ENCODE measurements at regions not wholly inside any gene's neighbourhood (a gene's known extent, or its start where the extent isn't known, plus 50 kb on each side); places are given as distances from the start of the nearest gene placed in this dataset.

DNA sequence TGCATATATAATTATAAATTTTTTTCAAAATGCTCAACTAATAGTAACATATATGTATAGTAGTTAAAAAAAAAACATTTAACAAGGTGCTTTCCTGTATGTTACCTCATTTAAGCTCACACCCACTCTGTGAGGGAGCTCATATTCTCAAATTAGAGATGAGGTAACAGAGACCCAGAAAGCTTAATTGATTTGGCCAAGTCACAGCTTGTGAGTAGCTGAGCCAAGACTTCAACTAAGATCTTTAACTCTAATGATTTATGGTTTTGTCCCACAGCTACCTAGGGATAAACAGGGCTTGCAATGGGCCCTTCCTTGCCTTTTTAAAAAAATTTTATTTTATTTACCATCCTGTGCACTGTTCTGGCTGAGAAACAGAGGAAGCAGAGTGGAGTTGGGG, 230.0 kb upstream of the GOLIM4 start:
- DNase-seq (ENCODE audit: low read depth, low spot score), result no peak

- DNase-seq (ENCODE audit: low read depth, low spot score), result no peak
These were observed 227.2 kb upstream of the GOLIM4 start for GRCh38 chr3:168322941-168323340.

- no peak for DNase-seq (ENCODE audit: low read depth, low spot score)
These were observed 218.4 kb upstream of the GOLIM4 start for GRCh38 chr3:168314166-168314565.

DNA sequence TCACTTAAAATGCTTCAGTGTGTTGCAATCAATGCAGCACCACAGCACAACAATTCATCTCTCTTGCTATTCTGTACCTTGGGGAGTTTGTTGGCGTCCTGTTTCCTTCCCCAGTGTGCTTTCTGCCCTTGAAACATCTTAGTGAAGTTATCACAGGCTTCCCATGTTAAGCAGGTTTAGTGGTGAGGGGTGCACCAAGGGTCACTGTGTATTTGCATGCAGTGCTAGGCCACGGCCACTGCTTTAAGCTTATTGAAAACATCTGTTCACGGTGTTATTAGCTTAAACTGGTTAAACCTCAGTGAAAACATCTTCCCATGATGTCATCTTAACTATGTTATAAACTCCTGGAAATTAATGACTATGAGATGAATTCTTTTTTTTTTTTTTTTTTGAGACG, 217.3 kb upstream of the GOLIM4 start:
- no peak for DNase-seq (ENCODE audit: low read depth, low spot score)

GRCh38 chr3:168307893-168308292, 212.2 kb upstream of the GOLIM4 start:
- no peak for DNase-seq (ENCODE audit: low read depth, low spot score)

GRCh38 chr3:168295027-168295426, 199.3 kb upstream of the GOLIM4 start:
- no peak for DNase-seq (ENCODE audit: low read depth, low spot score)

DNA sequence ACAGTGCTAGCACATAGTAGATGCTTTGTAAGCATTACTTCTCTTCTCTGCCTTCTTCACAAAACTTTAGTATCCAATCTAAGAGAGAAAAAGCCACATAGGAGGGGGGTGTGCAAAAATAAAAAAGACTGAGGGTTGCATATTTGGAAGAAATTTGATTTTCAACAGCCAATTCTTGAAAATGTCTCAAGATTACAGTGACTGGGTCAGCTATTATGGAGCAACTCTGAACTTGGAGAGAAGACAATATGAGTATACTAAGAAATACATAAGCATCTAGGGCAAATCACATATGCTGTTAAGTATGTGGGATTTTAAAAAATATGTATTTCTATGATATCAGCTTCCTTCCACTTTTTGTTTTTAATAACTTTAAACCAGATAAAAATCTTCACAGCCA, 196.6 kb upstream of the GOLIM4 start:
- no peak for DNase-seq (ENCODE audit: low read depth, low spot score)

- no peak for DNase-seq (ENCODE audit: low read depth, low spot score)
These were observed 193.8 kb upstream of the GOLIM4 start for GRCh38 chr3:168289471-168290008.

GRCh38 chr3:168288511-168289401, 193.0 kb upstream of the GOLIM4 start:
- DNase-seq (ENCODE audit: low read depth, low spot score), result no peak

DNA sequence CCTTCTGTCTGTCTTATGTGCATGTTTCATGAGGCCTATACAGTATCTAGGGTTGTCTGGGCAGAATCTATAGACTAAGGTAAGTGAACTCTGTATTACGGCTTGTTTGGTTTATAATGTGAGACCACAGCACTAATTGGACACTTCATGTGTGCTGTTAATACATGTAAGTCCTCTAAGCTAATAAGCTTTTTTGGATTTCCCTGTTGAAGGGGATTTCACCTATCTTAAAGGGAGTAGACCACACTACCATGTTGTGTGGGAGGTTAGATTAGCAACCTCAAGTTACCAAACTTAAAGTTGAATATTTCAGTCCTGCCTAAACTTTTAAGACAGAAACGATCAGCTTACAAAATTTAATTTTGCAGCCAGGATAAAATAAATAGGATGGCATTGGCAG, 189.8 kb upstream of the GOLIM4 start:
- DNase-seq (ENCODE audit: low read depth, low spot score), result no peak

- no peak for DNase-seq (ENCODE audit: low read depth, low spot score)
These were observed 189.0 kb upstream of the GOLIM4 start for GRCh38 chr3:168284728-168285127.

DNA sequence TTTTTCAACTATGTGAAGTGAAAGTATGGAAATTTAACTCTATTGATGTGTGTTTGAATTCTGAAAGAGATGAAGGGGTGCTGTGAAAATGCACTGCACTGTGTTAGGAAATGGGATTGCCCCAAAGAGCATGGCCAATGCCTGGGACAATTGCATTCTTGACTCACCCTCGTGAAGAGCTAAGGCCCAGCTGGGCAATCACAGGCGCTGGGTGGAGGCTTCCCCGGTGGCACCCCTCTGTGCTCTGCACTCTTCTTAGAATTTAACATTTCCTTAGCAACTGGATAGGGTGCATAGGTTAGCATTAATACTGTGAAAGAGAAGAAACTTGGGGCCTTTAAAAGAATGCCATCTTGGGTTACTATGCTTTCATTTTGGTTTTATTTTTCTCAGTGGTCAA, 179.9 kb upstream of the GOLIM4 start:
- peak; percentile 7 for DNase-seq (ENCODE audit: low read depth, low spot score)

- no peak for DNase-seq (ENCODE audit: low read depth, low spot score)
These were observed 178.2 kb upstream of the GOLIM4 start for GRCh38 chr3:168273917-168274316.

DNA sequence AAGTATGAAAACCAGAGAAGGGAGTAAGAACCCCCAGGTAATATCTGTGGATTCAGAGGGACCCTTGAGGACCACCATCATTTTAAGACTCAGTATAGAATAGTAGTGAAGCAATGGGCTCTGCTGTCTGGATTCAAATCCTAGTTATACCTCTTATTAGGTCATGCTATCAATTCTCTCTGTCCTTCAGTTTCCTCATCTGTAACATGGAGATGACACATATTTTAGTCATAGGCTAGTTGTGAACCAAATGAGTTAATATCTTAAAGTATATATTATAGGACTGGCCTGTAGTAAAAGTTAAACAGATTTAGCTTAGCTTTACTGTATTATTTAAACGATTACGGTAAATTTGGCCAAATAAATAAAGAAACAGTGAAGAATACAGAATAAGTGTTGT, 177.3 kb upstream of the GOLIM4 start:
- DNase-seq (ENCODE audit: low read depth, low spot score), result no peak

- peak; percentile 83 for DNase-seq (ENCODE audit: low read depth, low spot score)
These were observed 176.7 kb upstream of the GOLIM4 start for GRCh38 chr3:168272343-168272985.

- DNase-seq (ENCODE audit: low read depth, low spot score), result no peak
These were observed 176.2 kb upstream of the GOLIM4 start for GRCh38 chr3:168271932-168272331.

DNA sequence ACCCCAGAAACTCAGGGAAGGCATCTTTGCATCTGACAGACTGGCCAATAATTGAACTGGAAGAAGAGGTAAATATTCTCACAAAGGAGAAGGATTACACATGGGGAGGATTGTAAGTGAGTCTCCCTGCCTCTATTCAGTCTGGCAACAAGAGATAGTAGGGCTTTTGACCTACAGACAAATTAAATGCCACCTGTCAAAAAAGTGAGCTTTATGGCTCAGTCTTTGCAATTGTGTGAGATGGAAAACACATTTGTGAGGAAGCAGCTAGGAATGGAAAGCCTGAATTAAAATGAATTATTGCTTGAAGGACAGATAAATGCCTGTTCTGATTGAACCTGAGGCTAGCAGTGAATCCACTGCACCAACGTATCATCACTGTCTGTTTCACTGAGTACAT, 173.3 kb upstream of the GOLIM4 start:
- DNase-seq (ENCODE audit: low read depth, low spot score), result no peak

DNA sequence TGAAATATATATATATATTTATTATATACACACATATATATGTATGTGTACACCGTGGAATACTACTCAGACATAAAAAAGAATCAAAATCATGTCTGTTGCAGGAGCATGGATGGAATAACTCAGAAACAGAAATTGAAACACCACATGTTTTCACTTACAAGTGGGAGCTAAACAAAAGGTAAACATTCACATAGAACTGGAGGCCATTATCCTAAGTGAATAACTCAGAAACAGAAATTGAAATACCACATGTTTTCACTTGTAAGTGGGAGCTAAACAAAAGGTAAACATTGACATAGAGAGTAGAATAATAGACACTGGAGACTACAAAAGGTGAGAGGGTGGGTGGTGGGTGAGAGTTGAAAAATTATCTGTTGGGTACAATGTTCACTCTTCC, 171.5 kb upstream of the GOLIM4 start:
- no peak for DNase-seq (ENCODE audit: low read depth, low spot score)

DNA sequence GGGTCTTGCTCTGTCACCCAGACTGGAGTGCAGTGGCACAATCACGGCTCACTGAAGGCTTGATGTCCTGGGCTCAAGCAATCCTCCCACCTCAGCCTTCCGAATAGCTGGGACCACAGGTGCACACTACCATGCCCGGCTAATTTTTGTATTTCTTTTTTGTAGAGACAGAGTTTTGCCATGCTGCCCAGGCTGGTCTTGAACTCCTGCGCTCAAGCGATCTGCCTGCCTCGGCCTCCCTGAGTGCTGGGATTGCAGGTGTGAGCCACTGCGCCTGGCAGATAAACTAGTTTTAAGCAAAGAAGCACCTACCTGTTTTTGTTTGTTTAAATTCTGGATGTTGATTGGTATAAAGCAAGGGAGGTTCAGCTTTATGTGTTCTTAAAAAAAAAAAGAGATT, 170.6 kb upstream of the GOLIM4 start:
- DNase-seq (ENCODE audit: low read depth, low spot score), result no peak

DNA sequence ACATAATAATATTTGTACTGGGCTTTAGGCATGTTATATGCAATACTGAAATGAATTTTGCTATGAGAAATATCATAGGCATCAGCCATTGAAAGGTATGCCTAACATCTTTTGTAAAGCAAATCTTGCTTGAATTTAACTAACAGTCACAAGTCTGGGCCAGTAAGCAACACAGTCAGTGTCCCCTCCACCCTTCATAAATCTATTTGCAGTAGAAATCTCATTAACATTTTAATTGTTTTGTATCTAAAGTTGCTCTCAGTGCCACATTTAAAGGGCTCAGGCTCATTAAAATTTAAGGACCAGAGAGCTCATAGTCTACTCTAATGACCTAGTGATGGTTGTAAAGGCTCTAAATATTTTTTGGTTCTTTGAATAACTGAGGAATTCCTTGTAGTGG, 167.2 kb upstream of the GOLIM4 start:
- DNase-seq (ENCODE audit: low read depth, low spot score), result no peak

DNA sequence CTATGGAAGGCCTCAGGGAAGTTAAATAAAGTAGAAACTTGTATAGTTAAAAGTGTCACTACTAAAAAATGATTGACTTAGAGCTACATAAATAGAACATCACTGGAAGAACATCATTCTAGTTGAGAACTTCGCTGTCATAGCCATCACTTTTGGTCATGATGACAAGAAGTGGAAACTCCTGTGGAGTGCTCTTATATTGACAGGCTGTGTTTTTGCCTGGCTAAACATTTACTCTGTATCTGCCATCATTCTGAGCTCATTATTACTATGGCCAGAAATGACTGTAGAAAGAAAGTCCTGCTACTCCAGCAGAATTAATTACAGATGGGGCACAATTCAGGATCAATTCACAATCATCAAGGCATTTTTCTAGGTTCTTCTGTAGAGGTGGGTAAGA, 165.1 kb upstream of the GOLIM4 start:
- DNase-seq (ENCODE audit: low read depth, low spot score), result no peak

DNA sequence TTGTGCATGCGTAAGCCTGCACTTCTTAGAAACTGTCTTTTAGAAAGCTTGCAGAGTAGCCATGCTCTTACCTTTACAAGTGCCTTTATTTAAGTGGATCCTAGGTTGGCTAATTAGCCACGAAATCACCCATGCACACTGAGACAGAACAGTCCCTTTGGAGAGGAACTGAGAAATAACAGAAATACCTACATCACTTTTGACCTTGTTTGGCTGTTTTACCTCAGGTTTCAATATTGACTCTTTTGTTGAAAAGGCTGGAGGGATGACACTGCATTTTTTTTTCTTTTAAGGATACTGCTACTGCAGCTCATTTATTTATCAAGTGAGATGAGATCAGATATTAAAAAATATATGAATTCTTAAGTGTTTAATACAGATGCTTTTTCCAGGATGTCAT, 155.6 kb upstream of the GOLIM4 start:
- DNase-seq (ENCODE audit: low read depth, low spot score), result no peak

DNA sequence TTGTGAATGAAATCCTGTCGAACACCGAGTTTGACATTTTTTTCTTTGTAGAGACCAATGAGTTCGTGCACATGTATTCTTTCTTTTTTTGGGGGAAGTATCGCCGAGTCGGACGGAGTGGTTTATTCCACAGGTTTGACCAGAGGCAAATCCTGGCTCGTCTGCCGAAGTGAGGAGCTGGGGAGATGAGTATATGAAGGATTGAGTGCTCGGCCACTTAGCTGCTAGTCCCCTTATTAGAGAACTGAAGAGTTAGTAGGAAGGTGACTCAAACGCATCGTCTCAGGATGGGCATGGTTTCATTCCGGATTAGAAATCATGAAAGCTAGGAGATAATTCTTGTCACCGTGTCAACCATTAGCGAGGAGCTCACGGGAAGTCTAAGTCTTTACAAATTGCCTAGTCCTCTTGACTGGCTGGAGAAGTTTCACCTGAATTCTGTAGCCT, 154.7 kb upstream of the GOLIM4 start:
- DNase-seq (ENCODE audit: low read depth, low spot score), result no peak

Measured in iPS DF 19.7 (cell line).